ENCODE measurements at regions not wholly inside any gene's neighbourhood (a gene's known extent, or its start where the extent isn't known, plus 50 kb on each side); places are given as distances from the start of the nearest gene placed in this dataset.
"Not testable (repeated sequence)": the region's sequence is repeated elsewhere in the genome, so short reads cannot be mapped to it uniquely, and the experiment has no call there.

GRCh38 chr1:166629946-166630345 lies 209.3 kb upstream of the POGK start:
- no peaks in the 10 kb centered on the region for H3K4me1 ChIP-seq (ENCODE audit: control insufficient read depth in 1 of 2, insufficient read depth in 2 of 2, low read length in 2 of 2)
- H3K27ac ChIP-seq (ENCODE audit: low read length): no peak overlapping the region
- H3K4me3 ChIP-seq (ENCODE audit: low read depth in 1 of 2, low read length in 2 of 2): no peak overlapping the region
- H3K36me3 ChIP-seq (ENCODE audit: control insufficient read depth in 1 of 2, insufficient read depth in 2 of 2, low read length in 2 of 2): no peaks in the 10 kb centered on the region
- no peaks in the 10 kb centered on the region for H3K9me3 ChIP-seq (ENCODE audit: control insufficient read depth in 1 of 2, low read length in 2 of 2)
- no peaks in the 10 kb centered on the region for H3K27me3 ChIP-seq (ENCODE audit: low read depth, low read length)

GRCh38 chr1:166630369-166630768 lies 208.9 kb upstream of the POGK start:
- H3K4me1 ChIP-seq (ENCODE audit: control insufficient read depth in 1 of 2, insufficient read depth in 2 of 2, low read length in 2 of 2): no peaks in the 10 kb centered on the region
- H3K4me3 ChIP-seq (ENCODE audit: low read depth in 1 of 2, low read length in 2 of 2): no peak overlapping the region
- no peak overlapping the region for H3K27ac ChIP-seq (ENCODE audit: low read length)
- no peaks in the 10 kb centered on the region for H3K27me3 ChIP-seq (ENCODE audit: low read depth, low read length)
- H3K9me3 ChIP-seq (ENCODE audit: control insufficient read depth in 1 of 2, low read length in 2 of 2): no peaks in the 10 kb centered on the region
- H3K36me3 ChIP-seq (ENCODE audit: control insufficient read depth in 1 of 2, insufficient read depth in 2 of 2, low read length in 2 of 2): no peaks in the 10 kb centered on the region

GRCh38 chr1:166638137-166638536 lies 201.1 kb upstream of the POGK start:
- no peaks in the 10 kb centered on the region for H3K36me3 ChIP-seq (ENCODE audit: control insufficient read depth in 1 of 2, insufficient read depth in 2 of 2, low read length in 2 of 2)
- H3K27ac ChIP-seq (ENCODE audit: low read length): no peak overlapping the region
- no peaks in the 10 kb centered on the region for H3K27me3 ChIP-seq (ENCODE audit: low read depth, low read length)
- no peak overlapping the region for H3K4me3 ChIP-seq (ENCODE audit: low read depth in 1 of 2, low read length in 2 of 2)
- H3K4me1 ChIP-seq (ENCODE audit: control insufficient read depth in 1 of 2, insufficient read depth in 2 of 2, low read length in 2 of 2): no peaks in the 10 kb centered on the region
- no peaks in the 10 kb centered on the region for H3K9me3 ChIP-seq (ENCODE audit: control insufficient read depth in 1 of 2, low read length in 2 of 2)

GRCh38 chr1:166657228-166657627 lies 182.0 kb upstream of the POGK start:
- H3K4me3 ChIP-seq (ENCODE audit: low read depth in 1 of 2, low read length in 2 of 2); H3K4me1 ChIP-seq (ENCODE audit: control insufficient read depth in 1 of 2, insufficient read depth in 2 of 2, low read length in 2 of 2); H3K9me3 ChIP-seq (ENCODE audit: control insufficient read depth in 1 of 2, low read length in 2 of 2); H3K27me3 ChIP-seq (ENCODE audit: low read depth, low read length); H3K27ac ChIP-seq (ENCODE audit: low read length); H3K36me3 ChIP-seq (ENCODE audit: control insufficient read depth in 1 of 2, insufficient read depth in 2 of 2, low read length in 2 of 2): not testable (repeated sequence)

- H3K4me3 ChIP-seq (ENCODE audit: low read depth in 1 of 2, low read length in 2 of 2); H3K4me1 ChIP-seq (ENCODE audit: control insufficient read depth in 1 of 2, insufficient read depth in 2 of 2, low read length in 2 of 2); H3K36me3 ChIP-seq (ENCODE audit: control insufficient read depth in 1 of 2, insufficient read depth in 2 of 2, low read length in 2 of 2); H3K27me3 ChIP-seq (ENCODE audit: low read depth, low read length); H3K27ac ChIP-seq (ENCODE audit: low read length); H3K9me3 ChIP-seq (ENCODE audit: control insufficient read depth in 1 of 2, low read length in 2 of 2): not testable (repeated sequence)
Observed at GRCh38 chr1:166666790-166667189, 172.5 kb upstream of the POGK start.

- H3K9me3 ChIP-seq (ENCODE audit: control insufficient read depth in 1 of 2, low read length in 2 of 2); H3K4me1 ChIP-seq (ENCODE audit: control insufficient read depth in 1 of 2, insufficient read depth in 2 of 2, low read length in 2 of 2); H3K27ac ChIP-seq (ENCODE audit: low read length); H3K27me3 ChIP-seq (ENCODE audit: low read depth, low read length); H3K36me3 ChIP-seq (ENCODE audit: control insufficient read depth in 1 of 2, insufficient read depth in 2 of 2, low read length in 2 of 2); H3K4me3 ChIP-seq (ENCODE audit: low read depth in 1 of 2, low read length in 2 of 2): not testable (repeated sequence)
Observed at GRCh38 chr1:166667600-166667999, 171.7 kb upstream of the POGK start.

- no peaks in the 10 kb centered on the region for H3K4me1 ChIP-seq (ENCODE audit: control insufficient read depth in 1 of 2, insufficient read depth in 2 of 2, low read length in 2 of 2)
- H3K36me3 ChIP-seq (ENCODE audit: control insufficient read depth in 1 of 2, insufficient read depth in 2 of 2, low read length in 2 of 2): no peaks in the 10 kb centered on the region
- H3K27me3 ChIP-seq (ENCODE audit: low read depth, low read length): no peaks in the 10 kb centered on the region
- H3K27ac ChIP-seq (ENCODE audit: low read length): no peak overlapping the region
- H3K9me3 ChIP-seq (ENCODE audit: control insufficient read depth in 1 of 2, low read length in 2 of 2): no peaks in the 10 kb centered on the region
- H3K4me3 ChIP-seq (ENCODE audit: low read depth in 1 of 2, low read length in 2 of 2): no peak overlapping the region
Observed at GRCh38 chr1:166671627-166672026, 167.6 kb upstream of the POGK start.

GRCh38 chr1:166673722-166674121 lies 165.6 kb upstream of the POGK start:
- H3K9me3 ChIP-seq (ENCODE audit: control insufficient read depth in 1 of 2, low read length in 2 of 2): no peaks in the 10 kb centered on the region
- no peaks in the 10 kb centered on the region for H3K4me1 ChIP-seq (ENCODE audit: control insufficient read depth in 1 of 2, insufficient read depth in 2 of 2, low read length in 2 of 2)
- no peak overlapping the region for H3K4me3 ChIP-seq (ENCODE audit: low read depth in 1 of 2, low read length in 2 of 2)
- H3K27me3 ChIP-seq (ENCODE audit: low read depth, low read length): no peaks in the 10 kb centered on the region
- H3K36me3 ChIP-seq (ENCODE audit: control insufficient read depth in 1 of 2, insufficient read depth in 2 of 2, low read length in 2 of 2): no peaks in the 10 kb centered on the region
- H3K27ac ChIP-seq (ENCODE audit: low read length): no peak overlapping the region

- Histone ChIP-seq H3K4me3 (ENCODE audit: low read depth in 1 of 2, low read length in 2 of 2) (no peak overlapping the region), H3K4me1 (ENCODE audit: control insufficient read depth in 1 of 2, insufficient read depth in 2 of 2, low read length in 2 of 2) (no peaks in the 10 kb centered on the region), H3K36me3 (ENCODE audit: control insufficient read depth in 1 of 2, insufficient read depth in 2 of 2, low read length in 2 of 2) (no peaks in the 10 kb centered on the region), H3K27ac (ENCODE audit: low read length) (no peak overlapping the region), H3K9me3 (ENCODE audit: control insufficient read depth in 1 of 2, low read length in 2 of 2) (no peaks in the 10 kb centered on the region), H3K27me3 (ENCODE audit: low read depth, low read length) (no peaks in the 10 kb centered on the region)
Observed at GRCh38 chr1:166675213-166675612, 164.1 kb upstream of the POGK start.

GRCh38 chr1:166676981-166677380 lies 162.3 kb upstream of the POGK start:
- H3K36me3 ChIP-seq (ENCODE audit: control insufficient read depth in 1 of 2, insufficient read depth in 2 of 2, low read length in 2 of 2): no peaks in the 10 kb centered on the region
- H3K27me3 ChIP-seq (ENCODE audit: low read depth, low read length): no peaks in the 10 kb centered on the region
- no peaks in the 10 kb centered on the region for H3K4me1 ChIP-seq (ENCODE audit: control insufficient read depth in 1 of 2, insufficient read depth in 2 of 2, low read length in 2 of 2)
- no peak overlapping the region for H3K4me3 ChIP-seq (ENCODE audit: low read depth in 1 of 2, low read length in 2 of 2)
- H3K27ac ChIP-seq (ENCODE audit: low read length): no peak overlapping the region
- no peaks in the 10 kb centered on the region for H3K9me3 ChIP-seq (ENCODE audit: control insufficient read depth in 1 of 2, low read length in 2 of 2)

- Histone ChIP-seq H3K9me3 (ENCODE audit: control insufficient read depth in 1 of 2, low read length in 2 of 2) (no peaks in the 10 kb centered on the region), H3K4me1 (ENCODE audit: control insufficient read depth in 1 of 2, insufficient read depth in 2 of 2, low read length in 2 of 2) (no peaks in the 10 kb centered on the region), H3K4me3 (ENCODE audit: low read depth in 1 of 2, low read length in 2 of 2) (no peak overlapping the region), H3K27ac (ENCODE audit: low read length) (no peak overlapping the region), H3K27me3 (ENCODE audit: low read depth, low read length) (no peaks in the 10 kb centered on the region), H3K36me3 (ENCODE audit: control insufficient read depth in 1 of 2, insufficient read depth in 2 of 2, low read length in 2 of 2) (no peaks in the 10 kb centered on the region)
Observed at GRCh38 chr1:166679369-166679768, 159.9 kb upstream of the POGK start.

GRCh38 chr1:166682588-166682987 lies 156.7 kb upstream of the POGK start:
- H3K36me3 ChIP-seq (ENCODE audit: control insufficient read depth in 1 of 2, insufficient read depth in 2 of 2, low read length in 2 of 2): no peaks in the 10 kb centered on the region
- no peak overlapping the region for H3K27ac ChIP-seq (ENCODE audit: low read length)
- no peaks in the 10 kb centered on the region for H3K4me1 ChIP-seq (ENCODE audit: control insufficient read depth in 1 of 2, insufficient read depth in 2 of 2, low read length in 2 of 2)
- no peaks in the 10 kb centered on the region for H3K27me3 ChIP-seq (ENCODE audit: low read depth, low read length)
- no peaks in the 10 kb centered on the region for H3K9me3 ChIP-seq (ENCODE audit: control insufficient read depth in 1 of 2, low read length in 2 of 2)
- no peak overlapping the region for H3K4me3 ChIP-seq (ENCODE audit: low read depth in 1 of 2, low read length in 2 of 2)

Measured in muscle layer of duodenum (tissue), 2 donors.